Mucosa of rectum (tissue), 2 donors: ENCODE measurements at regions not wholly inside any gene's neighbourhood (a gene's known extent, or its start where the extent isn't known, plus 50 kb on each side); places are given as distances from the start of the nearest gene placed in this dataset.

Source experiments
- H3K27ac ChIP-seq, 2 donors: one replicate each; pipeline ENCODE4 v1.7.0; 2013; ENCODE audit warnings: inconsistent platforms in 2 of 2, low read depth in 2 of 2, low read length in 2 of 2
- H3K27me3 ChIP-seq, 2 donors: one replicate each; pipeline ENCODE4 v1.7.0; 2013; ENCODE audit warnings: low read length in 2 of 2; ENCODE audit not compliant: control insufficient read depth in 2 of 2, insufficient read depth in 2 of 2
- H3K36me3 ChIP-seq, 2 donors: one replicate each; pipeline ENCODE4 v1.7.0; 2013; ENCODE audit warnings: low read length in 2 of 2; ENCODE audit not compliant: control insufficient read depth in 2 of 2, insufficient read depth in 2 of 2
- H3K4me1 ChIP-seq, 2 donors: one replicate each; pipeline ENCODE4 v1.7.0; 2013; ENCODE audit warnings: low read length in 2 of 2, mild to moderate bottlenecking in 1 of 2; ENCODE audit not compliant: control insufficient read depth in 2 of 2, insufficient read depth in 2 of 2
- H3K4me3 ChIP-seq, 2 donors: one replicate each; pipeline ENCODE4 v1.7.0; 2013; ENCODE audit warnings: low read length in 2 of 2
- H3K9ac ChIP-seq, 2 donors: one replicate each; pipeline ENCODE4 v1.7.0; 2013; ENCODE audit warnings: low read length in 2 of 2, low read depth in 1 of 2, mild to moderate bottlenecking in 1 of 2
- H3K9me3 ChIP-seq, 2 donors: one replicate each; pipeline ENCODE4 v1.7.0; 2013; ENCODE audit warnings: low read length in 2 of 2; ENCODE audit not compliant: control insufficient read depth in 2 of 2
- donor health status: healthy.
- donor health status: Normal muscosa, but diverticular disease.

DNA sequence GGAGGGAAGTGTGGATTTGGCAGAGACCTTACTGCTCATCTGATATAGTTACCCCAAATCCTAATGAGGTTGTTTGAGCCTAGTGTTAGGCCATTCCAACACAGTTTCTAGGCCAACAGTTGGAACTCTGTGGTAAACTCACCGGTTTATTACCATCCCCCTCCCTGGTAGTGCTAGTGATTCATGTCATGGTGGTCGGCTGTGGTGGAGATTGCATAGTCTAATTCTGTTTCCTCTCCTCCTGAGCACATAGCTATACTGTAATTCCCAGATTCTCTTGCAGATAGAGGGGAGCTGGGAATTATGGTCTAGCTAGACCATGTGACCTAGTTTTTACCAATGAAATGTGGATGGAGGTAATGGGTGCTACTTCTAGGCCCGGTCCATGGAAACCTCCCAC, 123.7 kb upstream of the KIF26B start:
- no peaks in the 10 kb centered on the region for H3K36me3 ChIP-seq
- H3K9ac ChIP-seq: no peak overlapping the region
- H3K9me3 ChIP-seq: no peaks in the 10 kb centered on the region
- H3K27ac ChIP-seq: no peak overlapping the region
- H3K27me3 ChIP-seq: no peaks in the 10 kb centered on the region
- H3K4me3 ChIP-seq: no peak overlapping the region
- H3K4me1 ChIP-seq: no peaks in the 10 kb centered on the region

GRCh38 chr1:245026247-245026646, 128.5 kb upstream of the KIF26B start:
- no peak overlapping the region for H3K4me3 ChIP-seq
- H3K4me1 ChIP-seq: no peaks in the 10 kb centered on the region
- no peak overlapping the region for H3K27ac ChIP-seq
- H3K9ac ChIP-seq: no peak overlapping the region
- H3K36me3 ChIP-seq: no peaks in the 10 kb centered on the region
- H3K27me3 ChIP-seq: no peaks in the 10 kb centered on the region
- no peaks in the 10 kb centered on the region for H3K9me3 ChIP-seq

DNA sequence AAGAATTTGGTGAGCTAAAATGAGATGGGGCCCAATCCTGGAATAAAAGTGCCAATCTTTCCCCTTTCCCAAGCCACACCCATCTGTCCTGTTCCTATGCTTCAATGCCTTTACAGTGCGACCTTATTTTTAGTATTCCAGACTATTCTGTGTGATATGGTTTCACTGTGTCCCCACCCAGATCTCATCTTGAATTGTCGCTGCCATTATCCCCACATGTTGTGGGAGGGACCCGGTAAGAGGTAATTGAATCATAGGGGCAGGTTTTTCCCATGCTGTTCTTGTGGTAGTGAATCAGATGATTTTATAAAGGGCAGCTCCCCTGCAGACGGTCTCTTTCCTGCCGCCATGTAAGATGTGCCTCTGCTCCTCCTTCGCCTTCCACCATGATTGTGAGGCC, 129.3 kb upstream of the KIF26B start:
- no peak overlapping the region for H3K9ac ChIP-seq
- H3K27me3 ChIP-seq: no peaks in the 10 kb centered on the region
- H3K4me3 ChIP-seq: no peak overlapping the region
- H3K4me1 ChIP-seq: no peaks in the 10 kb centered on the region
- no peaks in the 10 kb centered on the region for H3K9me3 ChIP-seq
- H3K36me3 ChIP-seq: no peaks in the 10 kb centered on the region
- no peak overlapping the region for H3K27ac ChIP-seq

- H3K9me3 ChIP-seq: no peaks in the 10 kb centered on the region
- no peak overlapping the region for H3K4me3 ChIP-seq
- H3K4me1 ChIP-seq: no peaks in the 10 kb centered on the region
- no peaks in the 10 kb centered on the region for H3K27me3 ChIP-seq
- H3K9ac ChIP-seq: no peak overlapping the region
- no peak overlapping the region for H3K27ac ChIP-seq
- no peaks in the 10 kb centered on the region for H3K36me3 ChIP-seq
These were observed 131.6 kb upstream of the KIF26B start for GRCh38 chr1:245023222-245023621.

GRCh38 chr1:245019910-245020486, 134.8 kb upstream of the KIF26B start:
- Histone ChIP-seq H3K27me3 (no peaks in the 10 kb centered on the region), H3K36me3 (no peaks in the 10 kb centered on the region), H3K4me1 (peaks cover 0 to 3% of the 10 kb centered on the region in 2 donors), H3K4me3 (no peak overlapping the region), H3K27ac (no peak overlapping the region), H3K9ac (no peak overlapping the region), H3K9me3 (no peaks in the 10 kb centered on the region)

GRCh38 chr1:245016700-245017099, 138.1 kb upstream of the KIF26B start:
- Histone ChIP-seq H3K9me3 (no peaks in the 10 kb centered on the region), H3K4me1 (peaks cover 0 to 3% of the 10 kb centered on the region in 2 donors), H3K4me3 (no peak overlapping the region), H3K27ac (no peak overlapping the region), H3K36me3 (no peaks in the 10 kb centered on the region), H3K27me3 (no peaks in the 10 kb centered on the region), H3K9ac (no peak overlapping the region)

DNA sequence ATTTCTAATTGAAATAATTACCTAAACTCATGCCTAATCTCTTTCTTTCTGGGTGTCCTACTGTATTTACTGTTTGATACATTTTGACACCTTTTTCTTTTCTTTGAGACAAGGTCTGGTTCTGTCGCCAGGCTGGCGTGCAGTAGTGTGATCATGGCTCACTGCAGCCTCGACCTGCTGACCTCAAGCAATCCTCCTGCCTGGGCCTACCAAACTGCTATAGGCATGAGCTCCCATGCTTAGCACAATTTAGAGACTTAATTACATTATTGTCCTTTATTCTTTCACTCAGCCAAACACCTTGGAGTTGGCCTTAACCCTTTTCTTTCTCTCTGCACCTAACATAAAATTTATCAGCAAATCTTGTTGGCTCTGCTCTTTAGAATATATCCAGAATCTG, 139.8 kb upstream of the KIF26B start:
- no peak overlapping the region for H3K9ac ChIP-seq
- no peak overlapping the region for H3K27ac ChIP-seq
- H3K4me3 ChIP-seq: no peak overlapping the region
- peaks cover 0 to 3% of the 10 kb centered on the region in 2 donors for H3K4me1 ChIP-seq
- H3K9me3 ChIP-seq: no peaks in the 10 kb centered on the region
- no peaks in the 10 kb centered on the region for H3K27me3 ChIP-seq
- H3K36me3 ChIP-seq: no peaks in the 10 kb centered on the region

GRCh38 chr1:245014247-245015029, 140.3 kb upstream of the KIF26B start:
- Histone ChIP-seq H3K9me3 (no peaks in the 10 kb centered on the region), H3K4me3 (no peak overlapping the region), H3K9ac (no peak overlapping the region), H3K36me3 (no peaks in the 10 kb centered on the region), H3K27me3 (no peaks in the 10 kb centered on the region), H3K4me1 (peaks cover 0 to 3% of the 10 kb centered on the region in 2 donors), H3K27ac (no peak overlapping the region)

GRCh38 chr1:245010018-245010614, 144.7 kb upstream of the KIF26B start:
- H3K4me1 ChIP-seq: no peaks in the 10 kb centered on the region
- no peaks in the 10 kb centered on the region for H3K27me3 ChIP-seq
- no peak overlapping the region for H3K27ac ChIP-seq
- H3K4me3 ChIP-seq: no peak overlapping the region
- no peaks in the 10 kb centered on the region for H3K9me3 ChIP-seq
- H3K9ac ChIP-seq: no peak overlapping the region
- no peaks in the 10 kb centered on the region for H3K36me3 ChIP-seq

GRCh38 chr1:245008761-245009160, 144.4 kb upstream of the HNRNPU start:
- no peak overlapping the region for H3K27ac ChIP-seq
- no peak overlapping the region for H3K4me3 ChIP-seq
- H3K27me3 ChIP-seq: no peaks in the 10 kb centered on the region
- no peaks in the 10 kb centered on the region for H3K36me3 ChIP-seq
- no peak overlapping the region for H3K9ac ChIP-seq
- H3K9me3 ChIP-seq: no peaks in the 10 kb centered on the region
- H3K4me1 ChIP-seq: no peaks in the 10 kb centered on the region
